OCI-LY7 (cell line): ENCODE measurements at regions not wholly inside any gene's neighbourhood (a gene's known extent, or its start where the extent isn't known, plus 50 kb on each side); places are given as distances from the start of the nearest gene placed in this dataset.

ENCODE experiments used
- EZH2phosphoT487 ChIP-seq: fragments of 200-600 bp; sonication (generic); IDR thresholded peaks from 2 replicates; pipeline ENCODE4 v1.6.1; 2018; ENCODE audit warnings: low read depth, borderline replicate concordance, mild to moderate bottlenecking, mixed run types, antibody characterized with exemption, low read length, moderate library complexity, mixed read lengths
- TF ChIP-seq, protein P1 (sequence below): fragments of 200-600 bp; sonication (generic); conservative IDR thresholded peaks from 2 replicates; pipeline ENCODE4 v1.5.1; 2014; ENCODE audit warnings: mild to moderate bottlenecking, antibody characterized with exemption, low read length, moderate library complexity, mixed read lengths

DNA sequence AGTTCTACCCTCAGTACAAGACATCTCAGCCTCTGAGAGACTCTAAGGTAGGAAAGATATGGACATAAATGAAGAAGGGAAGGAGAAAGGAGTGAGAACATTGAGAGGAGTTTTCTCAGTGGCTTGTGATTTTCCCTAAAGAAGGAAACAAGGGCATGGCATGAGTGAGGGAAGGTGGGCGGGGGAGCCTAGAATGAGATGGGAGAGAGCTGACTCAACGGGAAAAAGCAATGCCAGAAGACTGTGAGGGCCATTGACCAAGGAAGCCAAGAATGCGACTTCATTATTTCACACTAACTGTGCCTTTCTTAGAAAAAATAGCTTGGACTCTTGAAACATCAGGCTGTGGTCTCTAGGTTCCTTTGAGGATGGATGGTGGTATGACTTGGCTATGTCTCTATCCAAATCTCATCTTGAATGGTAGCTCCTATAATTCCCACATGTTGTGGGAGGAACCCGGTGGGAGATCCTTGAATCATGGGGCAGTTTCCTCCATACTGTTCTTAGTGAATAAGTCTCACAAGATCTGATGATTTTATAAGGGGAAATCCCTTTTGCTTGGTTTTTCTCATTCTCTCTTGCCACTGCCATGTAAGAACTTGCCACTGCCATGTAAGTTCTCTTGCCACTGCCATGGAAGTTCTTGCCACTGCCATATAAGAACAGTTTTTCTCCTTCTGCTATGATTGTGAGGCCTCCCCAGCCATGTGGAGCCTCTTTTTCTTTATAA lies 279.6 kb downstream of the NUAK1 start:
- TF ChIP-seq, protein P1, sequence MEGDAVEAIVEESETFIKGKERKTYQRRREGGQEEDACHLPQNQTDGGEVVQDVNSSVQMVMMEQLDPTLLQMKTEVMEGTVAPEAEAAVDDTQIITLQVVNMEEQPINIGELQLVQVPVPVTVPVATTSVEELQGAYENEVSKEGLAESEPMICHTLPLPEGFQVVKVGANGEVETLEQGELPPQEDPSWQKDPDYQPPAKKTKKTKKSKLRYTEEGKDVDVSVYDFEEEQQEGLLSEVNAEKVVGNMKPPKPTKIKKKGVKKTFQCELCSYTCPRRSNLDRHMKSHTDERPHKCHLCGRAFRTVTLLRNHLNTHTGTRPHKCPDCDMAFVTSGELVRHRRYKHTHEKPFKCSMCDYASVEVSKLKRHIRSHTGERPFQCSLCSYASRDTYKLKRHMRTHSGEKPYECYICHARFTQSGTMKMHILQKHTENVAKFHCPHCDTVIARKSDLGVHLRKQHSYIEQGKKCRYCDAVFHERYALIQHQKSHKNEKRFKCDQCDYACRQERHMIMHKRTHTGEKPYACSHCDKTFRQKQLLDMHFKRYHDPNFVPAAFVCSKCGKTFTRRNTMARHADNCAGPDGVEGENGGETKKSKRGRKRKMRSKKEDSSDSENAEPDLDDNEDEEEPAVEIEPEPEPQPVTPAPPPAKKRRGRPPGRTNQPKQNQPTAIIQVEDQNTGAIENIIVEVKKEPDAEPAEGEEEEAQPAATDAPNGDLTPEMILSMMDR = no peak
- TF ChIP-seq EZH2phosphoT487 = no peak
